ENCODE measurements at regions not wholly inside any gene's neighbourhood (a gene's known extent, or its start where the extent isn't known, plus 50 kb on each side); places are given as distances from the start of the nearest gene placed in this dataset.

- DNase-seq, result no peak
- H3K9me3 ChIP-seq (ENCODE audit: low read depth), result no peaks in the 10 kb centered on the region
- H3K9ac ChIP-seq, result no peak overlapping the region
- no peaks in the 10 kb centered on the region for H3K4me1 ChIP-seq (ENCODE audit: insufficient read depth)
- H3K27me3 ChIP-seq (replicated peaks; ENCODE audit: insufficient read depth), result no peaks in the 10 kb centered on the region
- TF ChIP-seq EZH2 (IDR thresholded peaks at IDR 0.05; ENCODE audit: insufficient read depth, poor library complexity, severe bottlenecking) (no peak), EZH2phosphoT487 (IDR thresholded peaks at IDR 0.05; ENCODE audit: insufficient read depth, low read depth) (no peak)
- H3K4me2 ChIP-seq (ENCODE audit: unreplicated experiment), result no peak overlapping the region
- 71 to 86% methylated on average over 1 of the region's 1 CpG for WGBS, 2 experiments (ENCODE audit: low coverage in 1 of 2, low lambda C conversion rate in 2 of 2, missing lambda C conversion rate in 2 of 2)
- H3K4me3 ChIP-seq, result no peak overlapping the region
- no peak overlapping the region for H3K27ac ChIP-seq
- in situ Hi-C loops (cut with MboI), result no loop called here
- H3F3A ChIP-seq (ENCODE audit: insufficient read depth), result no peaks in the 10 kb centered on the region
- H2AFZ ChIP-seq, result no peak overlapping the region
- no peaks in the 10 kb centered on the region for H3K9me2 ChIP-seq (ENCODE audit: insufficient read depth)
- H4K20me1 ChIP-seq (ENCODE audit: insufficient read depth), result no peaks in the 10 kb centered on the region
- H3K36me3 ChIP-seq (ENCODE audit: low read depth), result no peaks in the 10 kb centered on the region
- H3K79me2 ChIP-seq (ENCODE audit: insufficient read depth), result no peaks in the 10 kb centered on the region
These were observed 306.9 kb downstream of the QKI start for GRCh38 chr6:163721435-163721834.

DNA sequence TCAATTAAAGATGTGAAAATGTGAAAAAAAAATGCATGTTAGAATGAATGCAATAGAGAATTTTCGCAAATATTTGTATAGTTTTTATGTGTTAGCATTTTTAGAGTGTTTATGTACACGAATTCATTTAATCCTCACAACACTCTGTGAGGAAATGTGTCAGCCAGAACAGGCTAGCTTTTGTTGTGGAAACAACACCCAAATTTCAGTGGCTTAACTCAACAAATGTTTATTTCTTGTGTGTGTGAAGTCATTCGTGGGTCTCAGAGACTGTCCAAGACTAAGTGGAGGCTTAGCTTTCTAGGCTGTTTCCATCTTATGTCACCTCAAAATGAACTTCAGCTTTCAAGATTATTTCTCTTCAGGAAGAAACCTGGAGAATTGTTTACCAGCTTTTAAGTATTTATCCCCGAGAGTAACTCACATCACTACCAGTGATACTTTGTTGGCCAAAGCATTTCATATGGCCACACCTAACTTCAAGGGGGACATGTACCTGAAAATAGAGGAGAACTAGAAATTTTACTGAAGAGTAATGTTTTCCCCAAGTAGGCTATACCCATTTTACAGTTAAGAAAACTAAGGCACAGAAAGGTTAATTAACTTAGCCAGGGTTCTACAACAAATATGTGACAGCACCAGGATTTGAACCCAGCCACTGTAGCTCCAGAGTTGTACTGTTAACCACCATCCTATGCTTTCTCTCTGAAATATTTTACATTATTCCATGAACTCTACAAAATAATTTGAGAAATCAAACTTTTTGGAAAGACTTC is 306.1 kb downstream of the QKI start:
- H3K4me3 ChIP-seq, result no peak overlapping the region
- H3K9ac ChIP-seq, result no peak overlapping the region
- no peaks in the 10 kb centered on the region for H4K20me1 ChIP-seq (ENCODE audit: insufficient read depth)
- no peaks in the 10 kb centered on the region for H3K9me2 ChIP-seq (ENCODE audit: insufficient read depth)
- H3K9me3 ChIP-seq (ENCODE audit: low read depth), result no peaks in the 10 kb centered on the region
- no peak overlapping the region for H2AFZ ChIP-seq
- no peaks in the 10 kb centered on the region for H3K36me3 ChIP-seq (ENCODE audit: low read depth)
- H3K27me3 ChIP-seq (replicated peaks; ENCODE audit: insufficient read depth), result no peaks in the 10 kb centered on the region
- no peak overlapping the region for H3K27ac ChIP-seq
- H3F3A ChIP-seq (ENCODE audit: insufficient read depth), result no peaks in the 10 kb centered on the region
- H3K79me2 ChIP-seq (ENCODE audit: insufficient read depth), result no peaks in the 10 kb centered on the region
- WGBS, 2 experiments (ENCODE audit: low coverage in 1 of 2, low lambda C conversion rate in 2 of 2, missing lambda C conversion rate in 2 of 2), result 49 to 57% methylated on average over 4 of the region's 4 CpGs
- no peak for TF ChIP-seq EZH2 (IDR thresholded peaks at IDR 0.05; ENCODE audit: insufficient read depth, poor library complexity, severe bottlenecking)
- TF ChIP-seq EZH2phosphoT487 (IDR thresholded peaks at IDR 0.05; ENCODE audit: insufficient read depth, low read depth), result no peak
- no peak overlapping the region for H3K4me2 ChIP-seq (ENCODE audit: unreplicated experiment)
- no peak for DNase-seq
- in situ Hi-C loops (cut with MboI), result no loop called here
- no peaks in the 10 kb centered on the region for H3K4me1 ChIP-seq (ENCODE audit: insufficient read depth)

DNA sequence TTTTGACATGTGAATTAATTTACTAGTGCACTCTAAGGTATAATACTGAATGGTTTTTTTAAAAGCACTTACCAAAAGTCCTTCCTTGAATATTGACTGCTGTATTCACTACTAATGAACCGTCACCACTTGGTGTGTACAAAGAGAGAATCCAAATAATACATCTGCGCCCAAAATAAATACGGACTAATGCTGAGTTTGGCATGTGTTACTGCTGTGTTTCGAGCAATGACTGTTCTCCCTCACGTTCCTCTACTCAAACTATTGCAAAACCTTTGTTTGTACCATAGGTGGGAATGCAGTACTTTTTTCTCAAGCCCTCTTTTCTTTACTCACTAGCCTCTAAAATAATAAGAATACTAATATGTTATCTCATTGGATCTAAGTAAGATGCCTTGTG is 305.5 kb downstream of the QKI start:
- H4K20me1 ChIP-seq (ENCODE audit: insufficient read depth), result no peaks in the 10 kb centered on the region
- TF ChIP-seq EZH2phosphoT487 (IDR thresholded peaks at IDR 0.05; ENCODE audit: insufficient read depth, low read depth), result no peak
- TF ChIP-seq EZH2 (IDR thresholded peaks at IDR 0.05; ENCODE audit: insufficient read depth, poor library complexity, severe bottlenecking), result no peak
- H2AFZ ChIP-seq, result no peak overlapping the region
- in situ Hi-C loops (cut with MboI), result no loop called here
- H3K79me2 ChIP-seq (ENCODE audit: insufficient read depth), result no peaks in the 10 kb centered on the region
- no peaks in the 10 kb centered on the region for H3F3A ChIP-seq (ENCODE audit: insufficient read depth)
- DNase-seq, result no peak
- no peak overlapping the region for H3K4me3 ChIP-seq
- 75 to 91% methylated on average over 5 of the region's 5 CpGs for WGBS, 2 experiments (ENCODE audit: low coverage in 1 of 2, low lambda C conversion rate in 2 of 2, missing lambda C conversion rate in 2 of 2)
- no peaks in the 10 kb centered on the region for H3K36me3 ChIP-seq (ENCODE audit: low read depth)
- no peak overlapping the region for H3K9ac ChIP-seq
- no peaks in the 10 kb centered on the region for H3K4me1 ChIP-seq (ENCODE audit: insufficient read depth)
- no peaks in the 10 kb centered on the region for H3K9me2 ChIP-seq (ENCODE audit: insufficient read depth)
- H3K27ac ChIP-seq, result no peak overlapping the region
- H3K27me3 ChIP-seq (replicated peaks; ENCODE audit: insufficient read depth), result no peaks in the 10 kb centered on the region
- H3K9me3 ChIP-seq (ENCODE audit: low read depth), result no peaks in the 10 kb centered on the region
- H3K4me2 ChIP-seq (ENCODE audit: unreplicated experiment), result no peak overlapping the region

- H3K36me3 ChIP-seq (ENCODE audit: low read depth), result no peaks in the 10 kb centered on the region
- H2AFZ ChIP-seq, result no peak overlapping the region
- no peak for DNase-seq
These were observed 304.7 kb downstream of the QKI start for GRCh38 chr6:163719028-163719742.

More at GRCh38 chr6:163719028-163719742, 304.7 kb downstream of the QKI start:
- Histone ChIP-seq H3K4me2 (ENCODE audit: unreplicated experiment) (no peak overlapping the region), H3F3A (ENCODE audit: insufficient read depth) (no peaks in the 10 kb centered on the region), H3K9me3 (ENCODE audit: low read depth) (no peaks in the 10 kb centered on the region), H3K27me3 (replicated peaks; ENCODE audit: insufficient read depth) (no peaks in the 10 kb centered on the region), H3K4me3 (no peak overlapping the region), H4K20me1 (ENCODE audit: insufficient read depth) (no peaks in the 10 kb centered on the region), H3K4me1 (ENCODE audit: insufficient read depth) (no peaks in the 10 kb centered on the region), H3K9ac (no peak overlapping the region), H3K79me2 (ENCODE audit: insufficient read depth) (no peaks in the 10 kb centered on the region), H3K9me2 (ENCODE audit: insufficient read depth) (no peaks in the 10 kb centered on the region), H3K27ac (no peak overlapping the region)
- no peak for TF ChIP-seq EZH2 (IDR thresholded peaks at IDR 0.05; ENCODE audit: insufficient read depth, poor library complexity, severe bottlenecking)
- TF ChIP-seq EZH2phosphoT487 (IDR thresholded peaks at IDR 0.05; ENCODE audit: insufficient read depth, low read depth), result no peak
- WGBS, 2 experiments (ENCODE audit: low coverage in 1 of 2, low lambda C conversion rate in 2 of 2, missing lambda C conversion rate in 2 of 2), result 44 to 47% methylated on average over 20 of the region's 20 CpGs
- in situ Hi-C loops (cut with MboI), result no loop called here
